Transverse colon (tissue), 4 donors: ENCODE measurements at regions not wholly inside any gene's neighbourhood (a gene's known extent, or its start where the extent isn't known, plus 50 kb on each side); places are given as distances from the start of the nearest gene placed in this dataset.

Source experiments
- CTCF ChIP-seq, 5 experiments: fragments of 200-600 bp in 3 of 5; fragments of 450-650 bp in 2 of 5; sonication (generic) in 3 of 5; IDR thresholded peaks; 1 replicate in 2 of 5; 2 replicates in 3 of 5; pipeline ENCODE4 v1.5.1; 2016 to 2017; ENCODE audit warnings: antibody characterized with exemption in 5 of 5, inconsistent platforms in 3 of 5, mild to moderate bottlenecking in 2 of 5, moderate library complexity in 1 of 5
- POLR2A ChIP-seq: fragments of 450-650 bp; IDR thresholded peaks from one replicate; pipeline ENCODE4 v1.6.1; 2016; ENCODE audit warnings: antibody characterized with exemption, mild to moderate bottlenecking, moderate library complexity
- POLR2AphosphoS5 ChIP-seq, 3 donors: sonication (generic); formaldehyde crosslinking; IDR thresholded peaks; one replicate each; pipeline ENCODE4 v1.6.1; 2016; ENCODE audit warnings: antibody characterized with exemption in 3 of 3

- TF ChIP-seq POLR2AphosphoS5 (IDR thresholded peaks at IDR 0.05), result no peak
- TF ChIP-seq CTCF (IDR thresholded peaks at IDR 0.05), result no peak
- no peak for TF ChIP-seq POLR2A
Observed at GRCh38 chr22:48870436-48870835, 957.2 kb downstream of the BRD1 start.
